HG03064 (cell line): ENCODE measurements at regions not wholly inside any gene's neighbourhood (a gene's known extent, or its start where the extent isn't known, plus 50 kb on each side); places are given as distances from the start of the nearest gene placed in this dataset.

Experiments used
- ATAC-seq: cut with Tn5 transposase; IDR thresholded peaks from one replicate; pipeline ENCODE4 v1.9.1; 2021; ENCODE audit warnings: low read depth; ENCODE audit not compliant: unreplicated experiment

DNA sequence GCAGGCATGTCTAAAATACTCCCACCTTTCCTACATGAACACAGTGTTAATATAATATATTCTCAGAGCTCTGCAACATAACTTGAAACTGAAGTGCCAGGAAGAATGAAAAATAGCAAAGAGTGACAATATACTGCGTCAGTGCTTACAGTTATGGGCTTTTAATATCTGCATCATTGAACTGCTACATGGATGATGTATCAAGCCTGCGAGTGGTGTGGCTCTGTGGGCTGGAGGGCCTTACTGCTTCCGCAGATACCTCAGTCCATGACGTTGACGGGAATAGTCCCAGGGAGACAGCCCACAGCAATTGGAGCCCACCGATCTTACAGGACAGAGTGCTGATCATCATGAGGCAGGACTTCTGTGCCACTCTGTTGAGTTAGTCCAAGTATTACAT lies 727.0 kb downstream of the NR2F2 start:
- ATAC-seq, result no peak

DNA sequence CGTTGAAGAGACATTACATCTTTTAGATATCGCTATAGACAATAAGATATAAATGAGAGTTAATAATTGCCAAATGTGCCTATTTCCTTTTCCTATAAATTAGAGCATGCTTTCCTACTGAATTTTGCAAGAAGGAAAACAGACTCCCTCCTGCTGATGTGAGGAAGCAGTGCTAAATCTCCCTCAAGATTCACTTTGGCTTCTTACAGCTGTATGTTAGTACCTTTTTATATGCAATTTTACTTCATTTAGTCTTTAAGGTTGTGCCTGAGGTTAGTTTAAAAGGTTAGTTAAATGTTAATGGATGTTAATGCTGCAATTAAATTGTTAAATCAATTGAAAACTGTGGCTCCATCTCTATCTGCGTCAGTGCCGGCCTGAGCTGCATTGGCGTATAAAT lies 728.8 kb downstream of the NR2F2 start:
- ATAC-seq, result no peak

DNA sequence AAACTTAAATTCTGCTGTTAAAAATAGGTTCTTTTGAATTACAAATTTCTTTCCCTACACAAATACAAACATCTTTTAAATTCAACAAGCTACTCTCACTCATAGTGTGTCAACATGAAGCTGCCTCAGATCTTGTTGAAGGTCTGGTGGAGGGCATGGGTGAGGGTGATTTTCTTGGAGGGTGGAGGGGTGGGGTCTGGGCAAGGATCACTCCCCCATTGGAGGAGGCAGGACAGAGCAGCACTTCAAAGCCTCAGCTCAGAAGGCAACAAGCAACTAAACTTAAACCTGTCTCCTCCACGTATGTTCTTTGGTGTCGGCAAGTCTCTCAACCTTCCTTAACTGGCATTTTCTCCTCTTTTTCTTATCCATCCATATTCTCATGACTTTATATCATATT lies 730.9 kb downstream of the NR2F2 start:
- ATAC-seq, result no peak

DNA sequence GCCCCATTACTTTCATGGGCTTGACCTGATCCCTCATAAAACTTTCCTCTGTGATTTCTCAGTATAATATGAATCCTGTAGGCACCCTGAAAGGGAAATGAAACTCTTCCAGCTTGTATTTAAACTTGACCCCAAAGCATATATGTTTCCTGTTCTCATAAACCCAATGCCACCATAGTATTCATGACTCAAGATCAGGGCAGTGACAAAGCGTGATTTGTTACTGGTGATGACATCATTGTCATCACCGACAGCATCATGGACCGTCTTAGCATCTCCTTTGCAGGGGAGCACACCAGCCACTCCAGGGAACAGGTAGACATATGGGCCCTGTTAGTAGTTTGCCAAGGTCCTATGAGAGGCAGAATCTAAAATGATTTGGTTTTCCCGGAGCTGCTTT lies 741.2 kb downstream of the NR2F2 start:
- ATAC-seq, result no peak

DNA sequence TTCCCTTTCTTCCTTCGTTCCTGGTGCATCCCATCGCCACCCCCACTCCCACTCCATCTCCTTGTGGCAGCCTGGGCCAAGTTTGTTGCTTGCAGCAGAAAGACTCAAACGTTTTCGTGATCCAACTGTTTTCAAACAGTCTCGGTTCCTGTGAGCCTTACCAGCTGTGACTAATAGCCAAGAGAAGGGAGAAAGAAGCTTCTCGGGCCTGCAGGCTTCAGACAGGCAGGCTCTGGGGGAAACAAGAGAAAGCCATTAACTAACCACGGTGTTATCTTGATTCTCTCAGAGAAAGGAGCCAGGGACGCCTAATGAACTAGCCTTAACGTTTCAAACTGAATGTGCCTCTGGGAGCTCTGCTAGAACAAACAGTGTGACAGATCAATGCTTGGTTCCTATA lies 742.0 kb downstream of the NR2F2 start:
- no peak for ATAC-seq

DNA sequence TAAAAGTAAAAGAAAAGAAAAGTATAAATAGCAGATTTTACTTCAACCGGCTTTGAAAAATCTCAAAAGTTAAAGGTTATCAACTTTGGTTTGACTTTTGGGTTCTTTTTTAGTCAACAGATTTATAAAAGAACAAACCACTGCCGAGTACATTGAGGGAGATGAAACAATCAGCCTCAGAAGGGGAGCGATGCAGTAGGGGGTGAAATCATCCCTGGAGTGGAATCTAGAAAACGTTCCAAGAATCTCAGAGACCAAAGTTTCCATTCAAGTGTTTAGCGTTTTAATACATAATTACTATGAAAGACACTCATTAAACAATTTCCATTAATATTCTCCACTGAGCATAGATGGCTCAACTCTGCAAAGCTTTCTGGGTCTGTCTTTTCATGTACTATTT lies 745.5 kb downstream of the NR2F2 start:
- ATAC-seq, result no peak

DNA sequence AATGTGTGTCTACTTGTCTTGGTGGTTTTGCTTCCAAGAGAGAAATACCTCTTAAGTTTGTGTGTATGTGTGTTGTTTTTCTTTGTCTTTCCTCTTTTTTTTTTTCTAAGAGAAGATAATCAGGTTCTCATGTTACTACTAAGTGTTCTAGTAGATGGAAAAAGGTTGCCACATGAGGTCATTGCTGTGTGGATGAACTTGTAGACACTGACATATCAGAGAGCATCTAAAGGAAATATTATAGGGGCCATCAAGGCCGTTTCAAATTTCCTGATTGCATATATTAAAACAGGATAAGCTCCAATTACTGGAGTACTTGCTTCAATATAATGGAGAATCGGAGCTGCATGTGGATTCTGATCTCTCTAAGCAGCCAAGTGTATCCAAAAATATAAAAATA lies 747.5 kb downstream of the NR2F2 start:
- ATAC-seq, result no peak

DNA sequence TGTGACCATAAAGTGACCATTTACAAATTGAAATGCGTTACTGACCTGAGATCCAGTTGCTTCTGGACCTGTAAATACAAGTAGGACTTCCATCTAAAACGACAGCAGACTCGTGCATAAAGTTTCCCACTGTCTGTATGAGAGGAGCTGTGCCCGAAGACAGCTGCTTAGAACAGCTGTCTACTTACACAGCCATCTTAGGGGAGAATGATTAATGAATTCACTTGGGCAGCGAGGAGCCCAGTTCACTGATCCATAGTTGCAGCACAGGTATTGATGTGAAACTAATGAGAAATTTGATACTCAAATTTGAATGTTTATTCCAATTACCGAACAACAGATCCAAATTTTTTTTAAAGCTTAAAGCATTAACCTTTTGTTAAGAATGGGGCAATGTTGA lies 748.1 kb downstream of the NR2F2 start:
- no peak for ATAC-seq

DNA sequence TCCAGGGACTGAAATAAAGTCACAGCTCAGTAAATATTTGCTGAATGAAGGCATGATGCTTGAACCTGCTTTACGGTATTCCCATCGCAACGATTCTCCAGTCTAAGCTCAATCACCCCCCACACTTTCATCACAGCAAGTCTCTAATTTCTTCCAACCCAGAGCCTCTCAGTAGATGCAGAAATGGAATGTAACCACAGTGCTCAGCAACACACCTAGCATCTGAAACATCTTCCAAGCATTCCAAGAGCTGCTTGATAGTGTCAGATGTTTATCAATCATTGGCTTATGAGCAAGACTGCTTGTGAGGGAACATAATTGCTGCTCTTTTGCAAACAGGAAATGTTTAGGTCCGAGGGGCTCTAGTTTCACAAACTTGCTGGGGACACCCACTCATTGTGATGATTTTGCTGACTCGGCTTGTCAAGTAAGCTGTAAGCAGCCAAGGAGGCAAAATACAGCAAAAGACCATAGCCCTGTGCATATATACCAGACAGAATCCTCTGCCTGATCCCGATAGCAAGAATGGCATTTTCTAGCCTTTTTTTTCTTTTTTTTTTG lies 751.2 kb downstream of the NR2F2 start:
- ATAC-seq, result no peak

DNA sequence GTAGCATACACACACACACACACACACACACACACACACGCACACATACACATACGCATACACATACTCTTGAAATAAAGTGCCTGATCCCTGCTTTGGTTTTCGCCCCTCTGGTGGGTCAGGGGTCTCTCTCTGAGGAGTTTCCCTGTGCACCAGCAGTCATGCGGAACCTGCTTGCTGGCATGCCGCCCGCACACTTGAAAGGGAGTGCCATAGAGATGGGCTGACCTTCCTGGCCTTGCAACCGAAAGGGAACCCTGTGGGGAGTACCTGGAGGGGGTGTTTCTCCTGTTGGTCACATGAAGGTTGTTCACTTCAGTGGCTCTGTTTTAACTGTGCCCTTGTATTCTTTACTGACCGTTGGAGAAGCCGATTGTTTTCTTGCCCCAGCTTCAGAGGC lies 752.3 kb downstream of the NR2F2 start:
- no peak for ATAC-seq

DNA sequence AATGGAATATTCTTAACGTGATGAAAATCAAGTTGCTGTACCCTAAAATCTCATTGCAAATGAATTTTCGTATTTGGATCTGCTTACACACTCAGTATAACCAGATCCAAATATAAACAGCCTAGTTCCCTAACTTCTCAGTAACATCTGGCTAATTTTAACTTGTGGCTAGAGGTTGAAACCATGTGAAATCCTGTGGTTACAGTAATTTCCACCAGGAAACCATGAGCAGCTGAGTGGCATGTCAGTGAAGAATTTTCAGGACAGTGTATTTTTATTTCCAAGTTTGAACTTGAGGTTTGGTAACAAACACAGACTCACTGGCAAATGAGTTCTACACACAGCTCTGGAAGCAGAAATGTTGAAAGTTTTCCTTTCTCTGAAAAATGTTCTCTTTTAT lies 754.1 kb downstream of the NR2F2 start:
- no peak for ATAC-seq

DNA sequence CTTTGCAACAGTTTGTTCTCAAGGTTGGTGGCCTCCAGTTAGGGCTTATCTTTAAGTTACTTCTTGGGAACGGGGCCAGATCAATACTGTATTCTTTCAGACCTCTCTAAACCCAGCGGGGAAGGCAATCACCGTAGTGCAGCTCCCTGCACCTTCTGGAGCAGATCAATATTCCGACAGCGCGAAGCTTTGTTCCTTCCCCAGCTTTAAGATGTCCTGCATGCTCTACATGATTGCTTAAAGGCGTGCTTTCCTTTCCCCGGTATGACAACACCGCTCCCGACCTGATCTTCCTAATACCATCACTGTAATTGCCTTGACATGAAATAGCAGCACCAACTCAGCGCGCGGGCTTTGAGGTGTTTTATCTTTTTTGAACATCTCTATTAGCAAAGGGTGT lies 755.2 kb downstream of the NR2F2 start:
- ATAC-seq, result no peak

DNA sequence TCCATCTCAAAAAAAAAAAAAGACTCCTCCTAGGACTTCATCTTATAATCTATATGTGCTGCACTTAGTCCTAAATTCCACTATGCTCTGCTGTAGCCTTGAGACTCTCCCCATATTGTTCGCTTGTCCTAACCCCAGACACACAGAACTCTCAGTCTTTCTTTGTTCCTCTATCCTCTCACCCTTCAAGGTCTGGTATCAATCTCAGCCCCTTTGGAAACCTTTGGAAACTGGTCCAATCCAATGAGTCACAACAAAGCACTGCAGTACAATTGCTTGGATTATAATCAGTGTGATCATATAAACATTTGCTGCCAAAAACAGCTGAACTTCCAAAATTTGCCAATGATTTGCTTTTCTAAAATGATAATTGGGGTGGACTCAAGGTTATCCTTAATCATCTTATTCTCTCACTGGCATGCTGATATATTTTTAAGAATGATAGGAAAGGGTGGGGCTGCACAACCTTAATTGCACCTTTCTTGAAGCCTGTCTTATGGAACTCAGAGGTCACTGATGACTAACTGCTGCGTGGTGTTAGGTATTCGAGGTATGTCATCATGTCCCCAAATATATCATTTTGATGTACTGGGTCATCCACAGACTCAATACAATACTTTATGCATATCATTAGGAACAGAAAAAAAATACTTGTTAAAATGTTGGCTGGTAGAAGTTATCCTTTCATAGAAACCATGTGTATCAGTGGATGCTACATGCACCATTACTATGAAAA lies 756.7 kb downstream of the NR2F2 start:
- ATAC-seq, result no peak

DNA sequence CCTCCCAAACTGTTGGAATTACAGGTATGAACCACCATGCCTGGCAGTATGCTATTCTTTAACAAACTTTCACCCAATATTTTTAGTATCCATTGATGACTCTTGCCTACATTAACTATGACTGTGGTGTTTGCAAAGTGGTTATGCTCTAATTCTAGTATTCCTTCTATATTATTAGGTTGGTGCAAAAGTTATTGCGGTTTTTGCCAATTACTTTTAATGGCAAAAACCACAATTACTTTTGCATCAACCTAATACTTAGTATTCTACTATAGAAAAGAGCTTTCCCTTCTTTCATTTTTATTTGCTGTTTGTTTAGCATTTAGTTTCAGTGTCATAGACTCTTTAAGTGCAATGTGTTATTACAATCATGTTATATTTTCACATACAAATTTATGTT lies 760.6 kb downstream of the NR2F2 start:
- no peak for ATAC-seq

DNA sequence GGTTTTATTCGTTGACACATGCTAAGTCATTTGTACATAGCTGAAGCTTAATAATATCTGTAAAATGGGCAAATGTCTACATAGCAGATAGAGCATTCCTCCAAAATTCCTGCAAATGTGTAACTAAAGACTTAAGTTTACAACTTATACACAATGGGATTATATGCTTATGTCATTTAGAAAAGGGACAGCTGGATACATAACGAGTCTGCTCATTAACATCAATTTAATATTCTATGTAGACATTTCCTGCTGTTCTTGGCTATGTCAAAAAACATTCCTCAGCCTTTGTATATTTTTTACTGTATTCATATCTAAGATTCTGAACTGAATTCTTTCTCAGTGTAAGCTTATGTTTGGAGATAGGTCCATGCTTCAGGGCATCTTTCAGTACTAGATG lies 762.2 kb downstream of the NR2F2 start:
- ATAC-seq, result no peak

DNA sequence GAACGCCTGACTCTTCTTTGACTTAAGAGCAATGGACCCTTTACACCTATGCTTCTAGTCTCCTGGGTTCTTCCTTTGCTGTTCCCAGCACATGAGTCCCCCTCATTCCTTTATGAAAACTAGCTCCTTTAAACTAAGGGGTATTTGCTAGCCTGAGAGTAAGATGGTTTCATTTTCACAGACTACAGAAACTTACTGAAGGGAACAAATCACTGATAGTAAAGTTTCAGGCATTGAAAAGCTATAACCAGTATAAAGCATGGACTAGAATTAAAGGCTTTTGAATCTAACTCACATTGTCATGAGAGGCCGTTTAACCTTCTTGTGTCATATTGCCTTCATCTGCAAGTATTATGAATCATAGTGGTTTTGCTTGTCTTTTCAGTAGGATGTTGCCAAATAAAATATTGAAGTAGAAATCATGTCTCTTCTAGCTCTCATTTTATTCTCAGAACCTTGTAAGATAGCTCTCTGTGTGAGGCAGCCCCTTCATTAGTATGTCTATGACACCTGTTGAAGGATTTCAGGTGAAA lies 765.9 kb downstream of the NR2F2 start:
- ATAC-seq, result no peak

DNA sequence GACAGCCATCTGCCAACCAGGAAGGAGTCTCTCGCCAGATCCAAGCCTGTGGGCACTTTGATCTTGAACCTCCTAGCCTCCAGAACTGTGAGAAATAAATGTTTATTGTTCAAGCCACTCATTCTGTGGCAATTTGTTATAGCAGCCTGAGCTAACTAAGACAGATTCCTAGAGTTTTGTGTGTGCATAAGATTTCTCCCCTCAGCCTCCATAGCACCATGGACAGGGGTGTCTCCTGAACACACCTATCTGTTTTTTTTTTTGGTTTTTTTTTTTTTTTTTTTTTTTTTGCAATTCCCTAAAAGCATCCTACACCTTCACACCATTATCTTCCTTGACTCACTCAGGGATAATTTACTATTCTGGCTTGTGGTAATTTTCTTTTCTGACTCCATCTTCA lies 768.5 kb downstream of the NR2F2 start:
- no peak for ATAC-seq

DNA sequence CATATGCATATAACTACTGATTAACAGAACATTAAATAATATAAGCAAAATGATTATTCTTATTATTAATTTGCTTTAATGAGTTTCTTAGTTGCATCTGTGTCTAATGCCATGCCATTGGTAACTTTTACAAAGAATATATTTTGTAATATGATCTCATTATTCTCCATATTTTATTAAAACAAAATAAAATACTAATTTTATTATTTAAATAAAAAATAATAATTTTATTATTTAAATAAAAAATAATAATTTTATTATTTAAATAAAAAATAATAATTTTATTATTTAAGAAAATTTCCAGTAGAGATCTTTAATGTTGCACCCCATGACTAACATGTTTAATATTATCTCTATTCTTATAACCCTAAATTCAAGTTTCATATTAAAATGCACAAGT lies 771.1 kb downstream of the NR2F2 start:
- no peak for ATAC-seq

DNA sequence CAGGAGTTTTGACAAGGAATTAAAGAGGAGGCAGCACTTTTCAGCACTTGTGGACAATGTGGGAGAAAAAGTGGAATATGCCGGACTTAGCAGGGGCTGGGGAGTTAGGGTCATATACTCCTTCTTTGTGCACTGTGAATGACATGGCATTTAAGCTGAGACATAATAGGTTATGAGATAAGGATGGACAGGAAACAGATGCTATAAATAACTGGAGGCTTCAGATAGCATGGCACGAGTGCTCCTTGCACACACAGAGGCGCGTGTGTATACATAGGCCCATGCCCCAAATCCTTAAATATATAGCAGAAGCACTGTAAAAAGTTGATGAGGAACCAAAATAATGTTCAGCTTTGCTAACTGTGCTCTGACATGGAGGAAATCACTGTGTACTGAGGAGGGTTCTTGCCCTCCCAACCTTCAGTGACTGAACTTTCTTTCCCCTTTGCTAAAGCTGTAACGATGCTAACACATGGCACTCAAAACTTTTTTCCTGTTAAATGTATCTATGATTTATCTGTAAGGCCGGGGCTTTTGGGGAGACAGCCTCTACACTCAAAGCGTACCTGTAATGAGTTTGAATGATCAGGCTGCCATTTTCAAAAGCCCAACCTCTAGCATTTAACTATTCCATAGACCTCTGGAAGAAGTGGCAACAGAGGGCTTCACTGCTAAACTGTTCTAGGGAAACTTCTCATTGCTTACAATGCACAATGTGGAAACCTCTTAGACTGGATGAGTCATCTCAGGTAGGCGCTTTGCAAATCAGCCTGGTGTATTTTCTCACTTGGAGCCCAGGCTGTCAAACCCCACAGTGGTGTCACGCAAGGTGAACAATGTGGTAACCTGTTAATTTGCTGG lies 784.6 kb downstream of the NR2F2 start:
- no peak for ATAC-seq

DNA sequence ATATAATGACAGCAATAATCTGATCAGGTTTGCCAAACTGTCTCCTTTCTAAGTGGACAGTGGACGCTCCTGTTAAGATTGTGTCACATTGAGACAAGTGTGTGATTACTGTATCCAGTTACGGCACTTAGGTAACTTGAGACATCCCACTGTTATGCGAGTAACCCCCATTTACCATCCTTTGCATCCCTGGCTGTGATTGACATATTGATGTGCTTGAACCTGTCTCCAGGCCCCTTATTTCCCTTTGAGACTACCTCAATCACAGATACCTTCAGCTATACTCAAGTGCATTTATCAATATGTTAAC lies 785.2 kb downstream of the NR2F2 start:
- no peak for ATAC-seq

DNA sequence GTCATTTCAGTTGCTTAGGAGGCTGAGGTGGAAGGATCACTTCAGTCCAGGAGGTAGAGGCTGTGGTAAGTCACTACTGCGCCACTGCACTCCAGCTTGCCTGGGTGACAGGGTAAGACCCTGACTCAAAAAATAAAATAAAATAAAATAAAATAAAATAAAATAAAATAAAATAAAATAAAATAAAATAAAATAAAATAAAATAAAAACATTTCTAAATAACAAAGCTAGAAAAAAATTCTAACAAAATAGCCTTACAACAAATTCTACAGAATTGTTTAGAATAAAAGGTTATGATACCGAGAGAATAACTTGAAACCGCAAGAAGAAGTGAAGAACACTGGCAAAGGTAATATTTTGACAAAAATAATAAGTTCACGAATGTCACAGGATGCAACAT lies 794.3 kb downstream of the NR2F2 start:
- ATAC-seq, result no peak
